ENCODE measurements at regions not wholly inside any gene's neighbourhood (a gene's known extent, or its start where the extent isn't known, plus 50 kb on each side); places are given as distances from the start of the nearest gene placed in this dataset.
"Not testable (repeated sequence)": the region's sequence is repeated elsewhere in the genome, so short reads cannot be mapped to it uniquely, and the experiment has no call there.

DNA sequence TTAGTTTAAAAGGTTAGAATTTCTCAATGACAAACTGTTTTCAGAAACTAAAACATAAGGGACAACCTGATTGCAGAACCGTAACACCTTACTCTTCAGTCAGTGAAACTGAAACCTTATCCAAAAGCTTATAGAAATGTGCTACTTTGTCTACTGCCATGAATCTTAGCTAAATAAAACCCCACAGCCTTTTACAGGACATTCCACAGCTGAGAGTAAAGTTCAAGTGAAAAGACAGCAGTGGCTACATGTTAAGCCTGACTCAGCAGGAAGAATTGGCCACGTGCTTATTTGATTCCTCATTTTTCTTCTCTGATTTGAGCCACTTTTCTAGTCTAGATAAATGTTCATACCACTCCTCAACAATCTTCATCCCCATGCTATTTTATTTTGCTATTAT lies 278.7 kb upstream of the ISL1 start:
- no peaks in the 10 kb centered on the region for H3K36me3 ChIP-seq (ENCODE audit: control insufficient read depth, insufficient read depth, low read length)
- no peaks in the 10 kb centered on the region for H3K4me1 ChIP-seq (ENCODE audit: control insufficient read depth, insufficient read depth, low read length)
- no peak overlapping the region for H3K27ac ChIP-seq (ENCODE audit: low read depth, low read length)
- H3K27me3 ChIP-seq (ENCODE audit: control insufficient read depth, insufficient read depth, low read length) = no peaks in the 10 kb centered on the region
- H3K4me3 ChIP-seq (ENCODE audit: low read depth, low read length) = no peak overlapping the region
- no peaks in the 10 kb centered on the region for H3K9me3 ChIP-seq (ENCODE audit: control insufficient read depth, insufficient read depth, low read length)
- no peak overlapping the region for H3K9ac ChIP-seq (ENCODE audit: low read depth, low read length)

DNA sequence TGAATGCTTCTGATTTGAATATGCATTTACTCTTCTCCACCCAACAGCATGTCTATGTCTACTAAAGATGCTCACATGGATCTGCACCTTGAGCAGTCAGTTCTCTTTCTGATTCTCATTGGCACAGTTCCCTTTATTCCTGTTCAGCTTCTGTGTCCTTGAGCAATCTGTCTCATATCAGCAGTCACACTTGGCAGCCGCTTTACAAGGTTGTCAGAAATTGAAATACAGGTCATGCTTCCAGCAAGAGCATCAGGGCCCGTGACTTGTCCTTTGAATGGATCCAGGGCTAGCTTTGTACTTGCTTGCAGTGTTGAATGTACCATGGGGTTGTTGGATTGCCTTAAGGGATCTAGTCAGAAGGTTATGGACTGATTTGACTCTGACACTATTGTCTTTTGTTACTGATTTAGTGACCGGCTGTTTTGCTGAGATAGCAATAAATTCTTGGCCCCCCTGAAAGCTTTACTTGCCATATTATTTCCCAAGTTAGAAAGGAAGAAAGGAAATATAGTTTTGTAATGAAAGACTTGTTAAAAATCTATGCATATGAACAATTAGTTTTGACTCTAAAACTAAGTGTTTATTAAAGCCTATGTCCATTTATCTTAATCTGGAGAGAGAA lies 273.4 kb upstream of the ISL1 start:
- no peaks in the 10 kb centered on the region for H3K27me3 ChIP-seq (ENCODE audit: control insufficient read depth, insufficient read depth, low read length)

DNA sequence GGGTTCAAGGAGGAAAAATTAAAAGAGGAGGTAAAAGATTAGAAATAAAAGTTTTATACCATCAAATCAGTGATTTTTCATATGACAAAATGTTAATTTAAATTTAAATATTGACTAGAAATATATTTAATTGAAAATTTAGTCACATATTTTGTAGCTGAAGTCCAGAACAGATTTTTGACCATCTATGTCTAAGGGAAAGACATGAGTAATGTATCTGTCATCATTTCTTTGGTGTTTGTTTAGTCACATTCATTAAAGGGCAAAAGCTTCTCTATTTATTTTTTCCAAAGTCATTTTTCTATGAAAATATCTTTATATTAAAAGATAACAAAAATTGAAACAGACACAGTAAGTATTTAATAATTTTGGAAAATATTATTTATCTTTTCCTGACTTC lies 252.0 kb upstream of the ISL1 start:
- no peak overlapping the region for H3K4me3 ChIP-seq (ENCODE audit: low read depth, low read length)
- no peaks in the 10 kb centered on the region for H3K4me1 ChIP-seq (ENCODE audit: control insufficient read depth, insufficient read depth, low read length)
- H3K9me3 ChIP-seq (ENCODE audit: control insufficient read depth, insufficient read depth, low read length) = no peaks in the 10 kb centered on the region; the same call in 1 of the 2 replicates
- H3K27me3 ChIP-seq (ENCODE audit: control insufficient read depth, insufficient read depth, low read length) = no peaks in the 10 kb centered on the region
- no peak overlapping the region for H3K9ac ChIP-seq (ENCODE audit: low read depth, low read length)
- no peaks in the 10 kb centered on the region for H3K36me3 ChIP-seq (ENCODE audit: control insufficient read depth, insufficient read depth, low read length)
- no peak overlapping the region for H3K27ac ChIP-seq (ENCODE audit: low read depth, low read length)

More for the DNA sequence above, 273.4 kb upstream of the ISL1 start:
- H3K36me3 ChIP-seq (ENCODE audit: control insufficient read depth, insufficient read depth, low read length) = no peaks in the 10 kb centered on the region
- H3K27ac ChIP-seq (ENCODE audit: low read depth, low read length) = no peak overlapping the region
- H3K9me3 ChIP-seq (ENCODE audit: control insufficient read depth, insufficient read depth, low read length) = no peaks in the 10 kb centered on the region
- H3K4me3 ChIP-seq (ENCODE audit: low read depth, low read length) = no peak overlapping the region
- no peak overlapping the region for H3K9ac ChIP-seq (ENCODE audit: low read depth, low read length)
- no peaks in the 10 kb centered on the region for H3K4me1 ChIP-seq (ENCODE audit: control insufficient read depth, insufficient read depth, low read length)

DNA sequence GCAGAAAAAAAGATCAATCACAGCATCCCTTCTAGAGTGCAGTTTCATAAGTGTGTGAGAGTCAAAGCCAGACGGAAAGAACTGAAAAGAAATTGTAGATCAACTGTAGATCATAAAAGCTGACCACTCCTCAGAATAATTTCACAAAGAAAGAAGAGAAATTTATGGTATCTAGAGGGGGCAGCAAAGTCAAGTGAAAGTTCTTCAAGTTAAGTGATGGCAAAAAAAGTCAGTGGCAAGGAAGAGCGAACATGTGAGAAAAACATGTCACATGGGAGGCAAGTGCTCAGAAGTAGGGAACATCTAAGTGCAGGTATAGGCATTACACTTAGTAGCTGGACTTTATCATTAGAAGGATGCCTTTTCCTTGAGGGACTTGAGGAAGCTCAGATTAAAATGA lies 245.1 kb upstream of the ISL1 start:
- Histone ChIP-seq H3K9me3 (ENCODE audit: control insufficient read depth, insufficient read depth, low read length) (no peaks in the 10 kb centered on the region), H3K9ac (ENCODE audit: low read depth, low read length) (no peak overlapping the region), H3K27ac (ENCODE audit: low read depth, low read length) (no peak overlapping the region), H3K4me1 (ENCODE audit: control insufficient read depth, insufficient read depth, low read length) (no peaks in the 10 kb centered on the region), H3K36me3 (ENCODE audit: control insufficient read depth, insufficient read depth, low read length) (no peaks in the 10 kb centered on the region), H3K4me3 (ENCODE audit: low read depth, low read length) (no peak overlapping the region), H3K27me3 (ENCODE audit: control insufficient read depth, insufficient read depth, low read length) (no peaks in the 10 kb centered on the region)

DNA sequence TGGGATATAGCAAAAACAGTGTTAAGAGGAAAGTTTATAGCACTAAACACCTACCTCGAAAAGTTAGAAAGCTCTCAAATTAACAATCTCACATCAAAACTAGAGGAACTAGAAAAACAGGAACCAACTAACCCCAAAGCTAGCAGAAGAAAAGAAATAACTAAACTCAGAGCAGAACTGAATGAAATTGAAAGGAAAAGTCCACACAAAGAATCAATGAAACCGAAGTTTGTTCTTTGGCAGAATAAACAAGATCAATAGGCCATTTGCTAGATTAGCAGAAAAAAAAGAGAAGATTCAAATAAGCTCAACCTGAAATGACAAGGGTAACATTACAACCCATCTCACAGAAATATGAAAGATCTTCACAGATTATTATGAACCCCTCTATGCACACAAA lies 234.8 kb upstream of the ISL1 start:
- Histone ChIP-seq H3K27ac (ENCODE audit: low read depth, low read length) (no peak overlapping the region), H3K27me3 (ENCODE audit: control insufficient read depth, insufficient read depth, low read length) (no peaks in the 10 kb centered on the region), H3K36me3 (ENCODE audit: control insufficient read depth, insufficient read depth, low read length) (no peaks in the 10 kb centered on the region), H3K4me1 (ENCODE audit: control insufficient read depth, insufficient read depth, low read length) (no peaks in the 10 kb centered on the region), H3K4me3 (ENCODE audit: low read depth, low read length) (no peak overlapping the region), H3K9me3 (ENCODE audit: control insufficient read depth, insufficient read depth, low read length) (no peaks in the 10 kb centered on the region), H3K9ac (ENCODE audit: low read depth, low read length) (no peak overlapping the region)

DNA sequence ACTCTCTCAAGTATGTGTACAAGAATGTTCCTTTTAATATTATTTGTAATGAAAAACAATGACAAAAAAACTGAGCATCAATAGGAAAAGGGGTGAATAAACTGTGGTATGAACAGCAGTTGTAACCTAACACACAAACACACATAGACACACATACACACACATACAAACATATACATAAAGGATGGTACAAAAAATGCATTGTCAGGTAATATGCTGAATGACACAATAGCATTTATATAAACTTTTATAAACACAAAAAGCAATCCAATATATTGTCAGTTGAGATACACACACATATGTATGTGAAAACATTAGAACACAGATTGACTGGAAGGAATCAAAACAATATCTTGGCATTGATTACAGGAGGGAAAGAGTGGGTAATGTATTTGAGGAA lies 227.0 kb upstream of the ISL1 start:
- H3K36me3 ChIP-seq (ENCODE audit: control insufficient read depth, insufficient read depth, low read length) = no peaks in the 10 kb centered on the region

DNA sequence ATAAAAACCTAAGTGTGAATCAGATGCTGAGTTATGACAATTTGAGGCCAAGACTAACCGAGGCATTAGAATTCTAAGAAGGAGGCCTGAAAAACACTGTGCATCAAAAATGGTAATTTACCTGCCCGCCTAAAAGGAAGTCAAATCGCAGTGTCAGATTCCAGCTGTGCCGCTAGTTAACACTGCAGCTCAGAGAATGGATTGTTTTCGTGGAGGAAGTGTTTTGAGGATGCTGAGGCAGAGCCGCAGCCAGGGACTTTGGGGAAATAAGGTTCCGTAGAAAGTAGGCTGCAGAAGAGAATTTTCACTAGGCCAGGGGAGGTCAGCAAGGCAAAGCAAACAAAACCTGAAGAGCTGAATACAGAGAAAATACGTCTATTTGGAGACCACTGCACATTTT lies 226.4 kb upstream of the ISL1 start:
- H3K9ac ChIP-seq (ENCODE audit: low read depth, low read length) = 0 out of 2 replicates have a peak overlapping the region, but pooled peaks have one; percentile 24
- H3K27me3 ChIP-seq (ENCODE audit: control insufficient read depth, insufficient read depth, low read length) = no peaks in the 10 kb centered on the region
- H3K36me3 ChIP-seq (ENCODE audit: control insufficient read depth, insufficient read depth, low read length) = no peaks in the 10 kb centered on the region
- no peaks in the 10 kb centered on the region for H3K9me3 ChIP-seq (ENCODE audit: control insufficient read depth, insufficient read depth, low read length)
- no peak overlapping the region for H3K27ac ChIP-seq (ENCODE audit: low read depth, low read length)
- H3K4me1 ChIP-seq (ENCODE audit: control insufficient read depth, insufficient read depth, low read length) = peaks cover 9% of the 10 kb centered on the region
- H3K4me3 ChIP-seq (ENCODE audit: low read depth, low read length) = no peak overlapping the region

More for the DNA sequence above, 227.0 kb upstream of the ISL1 start:
- H3K4me1 ChIP-seq (ENCODE audit: control insufficient read depth, insufficient read depth, low read length) = peaks cover 9% of the 10 kb centered on the region
- no peak overlapping the region for H3K27ac ChIP-seq (ENCODE audit: low read depth, low read length)
- H3K9me3 ChIP-seq (ENCODE audit: control insufficient read depth, insufficient read depth, low read length) = no peaks in the 10 kb centered on the region
- H3K4me3 ChIP-seq (ENCODE audit: low read depth, low read length) = no peak overlapping the region
- no peak overlapping the region for H3K9ac ChIP-seq (ENCODE audit: low read depth, low read length)
- no peaks in the 10 kb centered on the region for H3K27me3 ChIP-seq (ENCODE audit: control insufficient read depth, insufficient read depth, low read length)

DNA sequence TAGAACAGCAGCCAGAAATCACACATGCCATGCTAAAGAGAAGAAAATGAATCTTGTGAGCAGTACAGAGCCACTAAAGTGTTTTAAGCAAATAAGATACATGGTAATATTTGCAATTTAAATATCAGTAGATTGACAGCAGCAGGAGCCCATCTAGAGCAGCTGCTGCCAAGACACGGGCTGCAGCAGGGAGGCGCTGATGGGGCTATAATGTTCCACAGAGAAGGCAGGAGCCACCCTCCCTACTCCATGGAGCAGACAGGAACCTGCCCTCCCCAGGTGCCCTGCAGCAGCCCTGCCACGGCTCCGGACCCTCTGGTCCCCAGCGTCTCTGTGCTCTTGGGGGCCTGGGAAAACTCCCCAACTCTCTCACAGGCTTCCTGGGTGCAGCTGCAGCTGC lies 224.1 kb upstream of the ISL1 start:
- Histone ChIP-seq H3K4me1 (ENCODE audit: control insufficient read depth, insufficient read depth, low read length) (peaks cover 9% of the 10 kb centered on the region), H3K4me3 (ENCODE audit: low read depth, low read length) (no peak overlapping the region), H3K36me3 (ENCODE audit: control insufficient read depth, insufficient read depth, low read length) (no peaks in the 10 kb centered on the region), H3K9me3 (ENCODE audit: control insufficient read depth, insufficient read depth, low read length) (no peaks in the 10 kb centered on the region), H3K9ac (ENCODE audit: low read depth, low read length) (no peak overlapping the region), H3K27ac (ENCODE audit: low read depth, low read length) (no peak overlapping the region), H3K27me3 (ENCODE audit: control insufficient read depth, insufficient read depth, low read length) (no peaks in the 10 kb centered on the region)

DNA sequence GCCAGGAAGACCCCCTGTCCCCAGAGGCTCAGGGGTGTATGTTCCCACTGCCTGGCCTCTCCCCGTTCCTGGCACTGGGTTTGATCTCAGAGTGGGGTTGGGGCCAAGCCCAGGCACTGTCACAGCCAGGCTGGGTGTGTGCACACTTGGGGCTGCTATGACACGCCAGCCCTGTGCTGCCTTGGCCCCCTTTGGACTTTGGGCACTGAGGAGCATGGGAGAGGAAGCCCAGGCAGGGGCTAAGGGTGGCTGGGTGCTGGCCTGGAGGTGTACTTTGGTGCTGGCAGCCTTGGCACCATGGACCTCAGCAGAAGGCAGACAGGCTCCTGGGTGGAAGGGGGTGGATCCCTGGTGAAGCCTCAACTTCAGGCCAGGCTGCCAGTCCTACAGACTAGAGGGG lies 223.6 kb upstream of the ISL1 start:
- Histone ChIP-seq H3K4me1 (ENCODE audit: control insufficient read depth, insufficient read depth, low read length) (peaks cover 9% of the 10 kb centered on the region), H3K9ac (ENCODE audit: low read depth, low read length) (no peak overlapping the region), H3K36me3 (ENCODE audit: control insufficient read depth, insufficient read depth, low read length) (no peaks in the 10 kb centered on the region), H3K9me3 (ENCODE audit: control insufficient read depth, insufficient read depth, low read length) (no peaks in the 10 kb centered on the region), H3K27ac (ENCODE audit: low read depth, low read length) (no peak overlapping the region), H3K4me3 (ENCODE audit: low read depth, low read length) (no peak overlapping the region), H3K27me3 (ENCODE audit: control insufficient read depth, insufficient read depth, low read length) (no peaks in the 10 kb centered on the region)

DNA sequence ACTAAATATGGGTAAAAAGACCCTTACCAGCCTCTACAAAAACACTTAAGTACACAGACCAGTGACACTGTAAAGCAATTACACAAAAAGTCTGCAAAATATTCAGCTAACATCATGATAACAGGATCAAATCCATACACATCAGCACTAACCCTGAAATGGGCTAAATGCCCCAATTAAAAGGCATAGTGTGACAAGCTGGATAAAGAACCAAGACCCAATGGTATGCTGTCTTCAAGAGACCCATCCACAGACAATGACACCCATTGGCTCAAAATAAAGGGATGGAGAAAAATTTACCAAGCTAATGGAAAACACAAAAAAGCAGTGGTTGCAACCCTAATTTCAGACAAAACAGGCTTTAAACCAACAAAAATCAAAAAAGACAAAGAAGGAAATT lies 221.0 kb upstream of the ISL1 start:
- Histone ChIP-seq H3K27me3 (ENCODE audit: control insufficient read depth, insufficient read depth, low read length) (no peaks in the 10 kb centered on the region), H3K36me3 (ENCODE audit: control insufficient read depth, insufficient read depth, low read length) (no peaks in the 10 kb centered on the region), H3K9ac (ENCODE audit: low read depth, low read length) (no peak overlapping the region), H3K4me1 (ENCODE audit: control insufficient read depth, insufficient read depth, low read length) (peaks cover 3% of the 10 kb centered on the region), H3K27ac (ENCODE audit: low read depth, low read length) (no peak overlapping the region), H3K9me3 (ENCODE audit: control insufficient read depth, insufficient read depth, low read length) (no peaks in the 10 kb centered on the region), H3K4me3 (ENCODE audit: low read depth, low read length) (no peak overlapping the region)

DNA sequence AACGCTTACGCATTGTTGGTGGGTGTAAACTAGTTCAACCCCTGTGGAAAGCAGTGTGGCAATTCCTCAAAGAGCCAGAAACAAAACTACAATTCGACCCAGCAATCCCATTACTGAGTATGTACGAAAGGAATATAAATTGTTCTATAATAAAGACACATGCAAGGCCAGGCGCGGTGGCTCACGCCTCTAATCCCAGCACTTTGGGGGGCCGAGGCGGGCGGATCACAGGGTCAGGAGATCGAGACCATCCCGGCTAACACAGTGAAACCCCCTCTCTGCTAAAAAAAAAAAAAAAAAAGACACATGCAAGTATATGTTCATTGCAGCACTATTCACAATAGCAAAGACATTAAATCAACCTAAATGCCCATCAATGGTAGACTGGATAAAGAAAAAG lies 217.6 kb upstream of the ISL1 start:
- H3K4me1 ChIP-seq (ENCODE audit: control insufficient read depth, insufficient read depth, low read length); H3K9me3 ChIP-seq (ENCODE audit: control insufficient read depth, insufficient read depth, low read length); H3K27ac ChIP-seq (ENCODE audit: low read depth, low read length); H3K9ac ChIP-seq (ENCODE audit: low read depth, low read length); H3K27me3 ChIP-seq (ENCODE audit: control insufficient read depth, insufficient read depth, low read length); H3K4me3 ChIP-seq (ENCODE audit: low read depth, low read length); H3K36me3 ChIP-seq (ENCODE audit: control insufficient read depth, insufficient read depth, low read length): not testable (repeated sequence)
